ENCODE measurements at regions not wholly inside any gene's neighbourhood (a gene's known extent, or its start where the extent isn't known, plus 50 kb on each side); places are given as distances from the start of the nearest gene placed in this dataset.
A peak's percentile ranks its signal among the peaks of the same experiment; 100 is the strongest.

DNA sequence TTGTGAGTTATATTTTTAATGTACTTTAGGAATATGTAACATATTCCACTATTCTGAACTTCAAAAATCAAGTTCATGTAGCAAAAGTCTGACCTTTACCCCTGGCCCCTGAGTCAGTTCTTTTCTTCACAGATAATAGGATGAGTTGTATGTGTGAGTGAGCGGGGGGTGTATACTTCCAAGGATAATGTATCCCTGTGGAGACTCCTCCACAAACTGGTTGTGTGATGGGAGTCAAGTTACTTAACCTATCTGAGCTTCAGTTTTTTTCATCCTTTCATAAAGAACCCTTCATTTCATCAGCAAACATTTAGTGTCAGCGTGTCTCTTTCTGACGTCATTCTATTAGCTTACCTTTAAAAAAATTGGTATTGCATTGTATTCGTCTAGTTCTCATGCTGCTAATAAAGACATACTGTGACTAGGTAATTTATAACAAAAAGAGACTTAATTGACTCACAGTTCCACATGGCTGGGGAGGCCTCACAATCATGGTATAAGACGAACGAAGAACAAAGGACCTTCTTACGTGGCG lies 288.1 kb upstream of the GPC6 start:
- DNase-seq (ENCODE audit: low read depth), result no peak
- TF ChIP-seq, protein P1, sequence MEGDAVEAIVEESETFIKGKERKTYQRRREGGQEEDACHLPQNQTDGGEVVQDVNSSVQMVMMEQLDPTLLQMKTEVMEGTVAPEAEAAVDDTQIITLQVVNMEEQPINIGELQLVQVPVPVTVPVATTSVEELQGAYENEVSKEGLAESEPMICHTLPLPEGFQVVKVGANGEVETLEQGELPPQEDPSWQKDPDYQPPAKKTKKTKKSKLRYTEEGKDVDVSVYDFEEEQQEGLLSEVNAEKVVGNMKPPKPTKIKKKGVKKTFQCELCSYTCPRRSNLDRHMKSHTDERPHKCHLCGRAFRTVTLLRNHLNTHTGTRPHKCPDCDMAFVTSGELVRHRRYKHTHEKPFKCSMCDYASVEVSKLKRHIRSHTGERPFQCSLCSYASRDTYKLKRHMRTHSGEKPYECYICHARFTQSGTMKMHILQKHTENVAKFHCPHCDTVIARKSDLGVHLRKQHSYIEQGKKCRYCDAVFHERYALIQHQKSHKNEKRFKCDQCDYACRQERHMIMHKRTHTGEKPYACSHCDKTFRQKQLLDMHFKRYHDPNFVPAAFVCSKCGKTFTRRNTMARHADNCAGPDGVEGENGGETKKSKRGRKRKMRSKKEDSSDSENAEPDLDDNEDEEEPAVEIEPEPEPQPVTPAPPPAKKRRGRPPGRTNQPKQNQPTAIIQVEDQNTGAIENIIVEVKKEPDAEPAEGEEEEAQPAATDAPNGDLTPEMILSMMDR (IDR thresholded peaks at IDR 0.05; ENCODE audit: low read depth, low read length, missing control alignments), result no peak
- in situ Hi-C loops (cut with HindIII; ENCODE audit: low sequenced_read_pairs), result no loop called here
- no peak overlapping the region for H3K4me3 ChIP-seq (ENCODE audit: low read depth, low read length)

DNA sequence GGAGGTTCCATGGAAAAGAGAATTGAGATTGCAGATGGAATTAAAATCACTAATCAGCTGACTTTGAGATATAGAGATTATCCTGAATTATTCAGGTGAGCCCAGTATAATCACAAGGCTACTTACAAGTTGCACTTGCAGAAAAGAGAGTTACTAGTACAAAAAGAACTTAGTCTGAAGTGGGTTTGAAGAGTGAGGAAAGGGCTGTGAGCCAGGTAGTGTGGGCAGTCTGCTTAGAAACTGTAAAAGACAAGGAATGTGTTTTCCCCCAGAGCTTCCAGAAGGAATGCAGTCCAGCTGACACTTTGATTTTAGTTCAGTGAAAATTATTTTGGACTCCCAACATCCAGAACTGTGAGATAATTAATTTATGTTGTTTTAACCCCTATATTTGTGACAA lies 285.4 kb upstream of the GPC6 start:
- in situ Hi-C loops (cut with HindIII; ENCODE audit: low sequenced_read_pairs), result no loop called here
- peak; percentile 37 for DNase-seq (ENCODE audit: low read depth)
- TF ChIP-seq, protein P1 (IDR thresholded peaks at IDR 0.05; ENCODE audit: low read depth, low read length, missing control alignments), result no peak
- no peak overlapping the region for H3K4me3 ChIP-seq (ENCODE audit: low read depth, low read length)

DNA sequence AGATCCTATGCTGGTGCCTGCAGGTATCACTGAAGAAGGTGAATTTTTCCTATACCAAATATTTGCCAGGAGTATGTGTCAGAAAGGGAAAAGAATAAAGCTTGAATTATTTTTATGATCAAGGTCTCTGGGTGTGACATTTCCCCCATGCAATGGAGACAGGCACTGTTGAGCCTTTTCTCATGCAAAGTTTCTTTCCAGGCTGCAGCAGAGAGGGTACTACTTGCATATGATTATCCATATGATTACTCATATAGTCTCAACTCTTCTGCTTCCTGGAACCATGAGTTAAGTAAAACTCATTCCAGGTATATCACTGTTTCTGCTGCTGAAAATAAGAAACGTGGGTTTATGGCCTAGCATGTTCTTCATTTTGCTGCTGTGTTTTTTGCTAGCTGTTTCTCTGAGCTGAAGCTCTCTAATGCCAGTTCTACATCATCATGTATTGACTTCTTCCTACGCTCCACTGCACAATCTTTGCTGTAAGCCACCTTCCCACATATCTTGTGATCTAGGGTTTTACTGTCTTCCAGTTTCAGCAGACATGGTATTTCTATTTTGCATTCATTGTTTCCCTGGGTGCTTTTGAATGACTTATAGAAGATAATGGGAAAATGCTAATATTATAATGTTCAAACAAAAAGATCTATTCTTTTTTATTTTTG lies 278.7 kb upstream of the GPC6 start:
- H3K4me3 ChIP-seq (ENCODE audit: low read depth, low read length), result no peak overlapping the region
- in situ Hi-C loops (cut with HindIII; ENCODE audit: low sequenced_read_pairs), result no loop called here
- TF ChIP-seq, protein P1 (IDR thresholded peaks at IDR 0.05; ENCODE audit: low read depth, low read length, missing control alignments), result no peak
- no peak for DNase-seq (ENCODE audit: low read depth)

DNA sequence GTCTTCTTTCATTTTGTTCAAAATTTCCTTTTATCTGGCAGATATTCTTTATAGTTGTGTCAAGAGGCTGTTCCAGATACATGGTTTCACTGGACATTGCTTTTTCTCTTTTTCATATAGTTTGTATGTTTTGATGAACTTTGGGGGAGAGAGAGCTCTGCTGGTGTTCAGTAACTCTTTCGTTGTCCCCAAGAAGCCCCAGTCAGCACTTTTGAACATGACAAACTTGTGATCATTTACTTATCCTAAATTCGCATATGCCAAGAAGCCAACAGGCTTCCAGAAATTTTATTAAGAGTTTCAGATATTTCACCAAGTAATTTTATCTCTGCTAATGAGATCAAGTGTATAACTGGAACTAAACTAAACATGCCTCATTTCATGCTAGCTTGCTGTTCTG lies 275.8 kb upstream of the GPC6 start:
- H3K4me3 ChIP-seq (ENCODE audit: low read depth, low read length), result no peak overlapping the region
- DNase-seq (ENCODE audit: low read depth), result no peak
- in situ Hi-C loops (cut with HindIII; ENCODE audit: low sequenced_read_pairs), result no loop called here
- TF ChIP-seq, protein P1 (IDR thresholded peaks at IDR 0.05; ENCODE audit: low read depth, low read length, missing control alignments), result no peak

DNA sequence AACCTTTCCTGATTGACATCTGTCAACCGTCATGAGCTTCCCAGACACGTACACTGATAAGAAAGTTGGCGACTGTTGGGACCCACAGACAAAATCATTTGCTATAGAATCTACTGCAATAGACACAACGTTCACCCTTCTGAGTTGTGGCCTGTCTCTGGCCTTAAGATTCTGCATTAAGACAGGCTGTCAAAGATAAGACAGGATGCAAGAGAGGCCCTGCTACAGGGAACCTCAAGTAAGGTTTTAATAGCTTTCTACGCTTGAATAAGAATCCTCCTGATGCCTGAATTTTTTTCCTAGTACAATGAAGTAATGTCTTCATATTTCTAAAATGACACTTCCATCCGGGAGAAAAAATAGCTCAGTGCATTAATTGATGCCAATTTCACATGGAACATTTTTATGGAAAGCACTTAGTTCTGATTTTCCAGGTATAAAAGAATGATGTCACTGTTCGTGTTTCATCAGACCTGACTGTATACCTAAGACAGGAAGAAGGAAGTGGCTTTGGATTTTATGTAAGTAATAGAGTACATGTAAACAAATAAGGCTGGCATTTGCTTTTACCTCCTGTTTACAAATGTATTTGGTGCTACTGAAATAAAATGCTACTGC lies 275.2 kb upstream of the GPC6 start:
- TF ChIP-seq, protein P1 (IDR thresholded peaks at IDR 0.05; ENCODE audit: low read depth, low read length, missing control alignments), result no peak
- DNase-seq (ENCODE audit: low read depth), result no peak
- no peak overlapping the region for H3K4me3 ChIP-seq (ENCODE audit: low read depth, low read length)
- in situ Hi-C loops (cut with HindIII; ENCODE audit: low sequenced_read_pairs), result no loop called here

DNA sequence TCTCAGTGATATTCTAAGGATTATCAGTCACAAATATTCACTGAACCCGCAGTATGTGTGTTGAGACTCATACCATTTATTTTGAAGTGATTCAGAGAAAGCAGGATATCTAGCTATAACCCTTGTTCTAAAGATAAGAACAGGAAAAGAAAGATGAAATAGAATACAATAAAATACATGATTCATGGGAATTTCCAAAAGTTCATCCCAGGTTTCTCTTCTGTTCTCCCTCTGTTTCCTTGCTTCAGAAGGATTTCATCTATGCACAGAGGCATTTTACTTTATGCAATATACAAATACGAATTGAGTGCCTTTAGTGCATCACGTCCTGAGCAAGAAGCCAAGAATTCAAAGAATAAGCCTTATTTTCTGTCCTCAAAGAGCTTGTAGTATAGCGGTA lies 274.4 kb upstream of the GPC6 start:
- no peak for DNase-seq (ENCODE audit: low read depth)
- no peak overlapping the region for H3K4me3 ChIP-seq (ENCODE audit: low read depth, low read length)
- TF ChIP-seq, protein P1 (IDR thresholded peaks at IDR 0.05; ENCODE audit: low read depth, low read length, missing control alignments), result no peak
- in situ Hi-C loops (cut with HindIII; ENCODE audit: low sequenced_read_pairs), result no loop called here

Data from astrocyte of the cerebellum (primary cell).